EL (cell line): ENCODE measurements at regions not wholly inside any gene's neighbourhood (a gene's known extent, or its start where the extent isn't known, plus 50 kb on each side); places are given as distances from the start of the nearest gene placed in this dataset.

Source experiments
- DNase-seq: peaks from one replicate; pipeline ENCODE4 v3.0.0-alpha.2; 2016

- DNase-seq = no peak
Observed at GRCh38 chr15:72919936-72920465, 132.3 kb upstream of the NEO1 start.

GRCh38 chr15:72916897-72917296 is 133.3 kb upstream of the ADPGK start:
- no peak for DNase-seq

- no peak for DNase-seq
Observed at GRCh38 chr15:72916378-72916777, 132.8 kb upstream of the ADPGK start.

GRCh38 chr15:72915843-72916242 is 132.3 kb upstream of the ADPGK start:
- no peak for DNase-seq

GRCh38 chr15:72912996-72913395 is 129.4 kb upstream of the ADPGK start:
- no peak for DNase-seq

GRCh38 chr15:72912121-72912520 is 128.6 kb upstream of the ADPGK start:
- no peak for DNase-seq

GRCh38 chr15:72911626-72912025 is 128.1 kb upstream of the ADPGK start:
- no peak for DNase-seq

- no peak for DNase-seq
Observed at GRCh38 chr15:72908713-72909112, 125.2 kb upstream of the ADPGK start.

- DNase-seq = no peak
Observed at GRCh38 chr15:72907733-72908132, 124.2 kb upstream of the ADPGK start.

GRCh38 chr15:72902919-72903260 is 119.3 kb upstream of the ADPGK start:
- no peak for DNase-seq

- DNase-seq = peak; percentile 26
Observed at GRCh38 chr15:72902245-72902918, 118.8 kb upstream of the ADPGK start.

- no peak for DNase-seq
Observed at GRCh38 chr15:72892986-72893385, 109.4 kb upstream of the ADPGK start.

GRCh38 chr15:72890043-72890442 is 106.5 kb upstream of the ADPGK start:
- no peak for DNase-seq

- no peak for DNase-seq
Observed at GRCh38 chr15:72889545-72889944, 106.0 kb upstream of the ADPGK start.

GRCh38 chr15:72888811-72889210 is 105.3 kb upstream of the ADPGK start:
- DNase-seq = no peak

GRCh38 chr15:72888211-72888610 is 104.7 kb upstream of the ADPGK start:
- DNase-seq = no peak

- no peak for DNase-seq
Observed at GRCh38 chr15:72887376-72887775, 103.8 kb upstream of the ADPGK start.

GRCh38 chr15:72884311-72884710 is 100.8 kb upstream of the ADPGK start:
- DNase-seq = no peak

- DNase-seq = no peak
Observed at GRCh38 chr15:72873379-72874233, 90.0 kb upstream of the ADPGK start.

GRCh38 chr15:72872066-72872845 is 88.7 kb upstream of the ADPGK start:
- DNase-seq = no peak

GRCh38 chr15:72866866-72867616 is 83.5 kb upstream of the ADPGK start:
- no peak for DNase-seq

- DNase-seq = no peak
Observed at GRCh38 chr15:72866182-72866581, 82.6 kb upstream of the ADPGK start.

- no peak for DNase-seq
Observed at GRCh38 chr15:72865486-72865885, 81.9 kb upstream of the ADPGK start.
